ENCODE measurements at regions not wholly inside any gene's neighbourhood (a gene's known extent, or its start where the extent isn't known, plus 50 kb on each side); places are given as distances from the start of the nearest gene placed in this dataset.

DNA sequence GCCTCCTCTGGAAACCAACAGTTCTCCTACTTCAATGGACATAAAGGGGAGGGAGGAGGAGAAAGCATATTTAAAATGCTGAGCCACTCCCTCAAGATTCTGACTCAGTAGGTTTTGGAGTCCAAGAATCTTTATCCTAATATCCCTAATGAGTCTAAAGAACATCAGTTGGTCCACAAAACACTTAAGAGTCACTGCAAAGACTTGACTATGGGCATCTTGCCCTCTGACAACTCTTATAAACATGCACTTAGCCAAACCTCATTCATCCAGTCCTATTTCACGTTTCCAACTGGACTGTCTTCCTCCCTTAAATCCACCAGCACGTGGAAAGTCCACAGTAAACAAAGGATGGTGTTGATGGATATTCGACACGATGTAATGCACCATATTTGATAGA, 172.5 kb downstream of the FAM114A2 start:
- Histone ChIP-seq H3K9me3 (ENCODE audit: control insufficient read depth, low read depth, low read length) (no peaks in the 10 kb centered on the region), H3K9ac (ENCODE audit: control insufficient read depth, extremely low read depth, insufficient read depth, low read length) (no peak overlapping the region), H3K79me2 (ENCODE audit: control insufficient read depth, insufficient read depth, low read length) (no peaks in the 10 kb centered on the region), H3K27ac (ENCODE audit: control insufficient read depth, insufficient read depth, low read length) (no peak overlapping the region), H2AFZ (ENCODE audit: control insufficient read depth, low read length) (no peak overlapping the region), H3K36me3 (ENCODE audit: control insufficient read depth in 2 of 2, extremely low read depth in 1 of 2, insufficient read depth in 2 of 2, low read length in 2 of 2) (no peaks in the 10 kb centered on the region), H3K4me2 (ENCODE audit: control insufficient read depth, extremely low read depth, insufficient read depth, low read depth, low read length) (no peak overlapping the region), H3K27me3 (ENCODE audit: control insufficient read depth, extremely low read depth, insufficient read depth, low read length) (no peaks in the 10 kb centered on the region), H3K4me1 (ENCODE audit: control insufficient read depth, extremely low read depth, insufficient read depth, low read length) (no peaks in the 10 kb centered on the region), H4K20me1 (ENCODE audit: control insufficient read depth, extremely low read depth, insufficient read depth, low read length) (no peaks in the 10 kb centered on the region), H3K9me1 (ENCODE audit: control insufficient read depth, extremely low read depth, insufficient read depth, low read length) (no peaks in the 10 kb centered on the region), H3K4me3 (ENCODE audit: control insufficient read depth in 2 of 3, extremely low read depth in 1 of 3, insufficient read depth in 2 of 3, low read depth in 1 of 3, low read length in 3 of 3) (no peak overlapping the region)
- no peak for DNase-seq (ENCODE audit: low read depth, low spot score)
- dilution Hi-C loops (cut with MboI; ENCODE audit: extremely low pct_ligation_motif_present, low sequenced_read_pairs) = no loop called here
- FAIRE-seq = no peak
- TF ChIP-seq EZH2 (IDR thresholded peaks at IDR 0.05; ENCODE audit: low read length) = no peak
- TF ChIP-seq, protein P1, sequence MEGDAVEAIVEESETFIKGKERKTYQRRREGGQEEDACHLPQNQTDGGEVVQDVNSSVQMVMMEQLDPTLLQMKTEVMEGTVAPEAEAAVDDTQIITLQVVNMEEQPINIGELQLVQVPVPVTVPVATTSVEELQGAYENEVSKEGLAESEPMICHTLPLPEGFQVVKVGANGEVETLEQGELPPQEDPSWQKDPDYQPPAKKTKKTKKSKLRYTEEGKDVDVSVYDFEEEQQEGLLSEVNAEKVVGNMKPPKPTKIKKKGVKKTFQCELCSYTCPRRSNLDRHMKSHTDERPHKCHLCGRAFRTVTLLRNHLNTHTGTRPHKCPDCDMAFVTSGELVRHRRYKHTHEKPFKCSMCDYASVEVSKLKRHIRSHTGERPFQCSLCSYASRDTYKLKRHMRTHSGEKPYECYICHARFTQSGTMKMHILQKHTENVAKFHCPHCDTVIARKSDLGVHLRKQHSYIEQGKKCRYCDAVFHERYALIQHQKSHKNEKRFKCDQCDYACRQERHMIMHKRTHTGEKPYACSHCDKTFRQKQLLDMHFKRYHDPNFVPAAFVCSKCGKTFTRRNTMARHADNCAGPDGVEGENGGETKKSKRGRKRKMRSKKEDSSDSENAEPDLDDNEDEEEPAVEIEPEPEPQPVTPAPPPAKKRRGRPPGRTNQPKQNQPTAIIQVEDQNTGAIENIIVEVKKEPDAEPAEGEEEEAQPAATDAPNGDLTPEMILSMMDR (optimal IDR thresholded peaks at IDR 0.05 in 1 of 3, IDR thresholded peaks at IDR 0.05 in 1 of 3, conservative IDR thresholded peaks at IDR 0.05 in 1 of 3; ENCODE audit: extremely low read depth in 1 of 3, insufficient read depth in 2 of 3, low read length in 3 of 3) = no peak

DNA sequence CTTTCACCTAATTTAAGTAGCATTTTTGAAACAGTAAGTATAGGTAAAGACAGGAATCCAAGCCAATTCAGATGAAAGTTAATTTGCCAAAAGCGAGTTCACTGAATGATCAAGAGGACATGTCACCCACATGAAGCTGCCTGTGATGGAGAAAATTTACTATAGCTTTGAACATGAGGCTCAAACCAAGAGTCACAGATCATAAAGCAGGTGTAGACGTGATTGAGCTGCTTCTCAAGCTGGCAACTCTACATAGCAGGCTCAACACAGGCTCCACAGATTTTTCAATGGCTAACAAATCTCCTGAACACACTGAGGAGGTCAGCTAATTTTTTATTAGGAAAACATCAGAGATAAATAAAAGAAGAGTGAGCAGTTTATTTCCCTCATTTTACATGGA, 173.7 kb downstream of the FAM114A2 start:
- Histone ChIP-seq H3K79me2 (ENCODE audit: control insufficient read depth, insufficient read depth, low read length) (no peaks in the 10 kb centered on the region), H2AFZ (ENCODE audit: control insufficient read depth, low read length) (no peak overlapping the region), H4K20me1 (ENCODE audit: control insufficient read depth, extremely low read depth, insufficient read depth, low read length) (no peaks in the 10 kb centered on the region), H3K27ac (ENCODE audit: control insufficient read depth, insufficient read depth, low read length) (no peak overlapping the region), H3K4me2 (ENCODE audit: control insufficient read depth, extremely low read depth, insufficient read depth, low read depth, low read length) (no peak overlapping the region), H3K9ac (ENCODE audit: control insufficient read depth, extremely low read depth, insufficient read depth, low read length) (no peak overlapping the region), H3K9me1 (ENCODE audit: control insufficient read depth, extremely low read depth, insufficient read depth, low read length) (no peaks in the 10 kb centered on the region), H3K36me3 (ENCODE audit: control insufficient read depth in 2 of 2, extremely low read depth in 1 of 2, insufficient read depth in 2 of 2, low read length in 2 of 2) (no peaks in the 10 kb centered on the region), H3K4me1 (ENCODE audit: control insufficient read depth, extremely low read depth, insufficient read depth, low read length) (no peaks in the 10 kb centered on the region), H3K27me3 (ENCODE audit: control insufficient read depth, extremely low read depth, insufficient read depth, low read length) (no peaks in the 10 kb centered on the region), H3K9me3 (ENCODE audit: control insufficient read depth, low read depth, low read length) (no peaks in the 10 kb centered on the region), H3K4me3 (ENCODE audit: control insufficient read depth in 2 of 3, extremely low read depth in 1 of 3, insufficient read depth in 2 of 3, low read depth in 1 of 3, low read length in 3 of 3) (no peak overlapping the region)
- dilution Hi-C loops (cut with MboI; ENCODE audit: extremely low pct_ligation_motif_present, low sequenced_read_pairs) = no loop called here
- DNase-seq (ENCODE audit: low read depth, low spot score) (no peak), FAIRE-seq (no peak)
- TF ChIP-seq EZH2 (IDR thresholded peaks at IDR 0.05; ENCODE audit: low read length) = no peak
- TF ChIP-seq, protein P1 (optimal IDR thresholded peaks at IDR 0.05 in 1 of 3, IDR thresholded peaks at IDR 0.05 in 1 of 3, conservative IDR thresholded peaks at IDR 0.05 in 1 of 3; ENCODE audit: extremely low read depth in 1 of 3, insufficient read depth in 2 of 3, low read length in 3 of 3) = no peak
